Activated T-cell treated with anti-CD3 and anti-CD28 coated beads, Interleukin-2, amount 50 U/mL, for 4 hours (primary cell): ENCODE measurements at regions not wholly inside any gene's neighbourhood (a gene's known extent, or its start where the extent isn't known, plus 50 kb on each side); places are given as distances from the start of the nearest gene placed in this dataset.
"Not testable (repeated sequence)": the region's sequence is repeated elsewhere in the genome, so short reads cannot be mapped to it uniquely, and the experiment has no call there.

Source experiments
- ATAC-seq, 2 donors: fragments of 200-7000 bp; cut with Tn5 transposase; one replicate each; pipeline ENCODE4 v1.10.0; 2021
- DNase-seq: peaks from one replicate; pipeline ENCODE4 v3.0.0-alpha.2; 2020
- H3K27me3 Mint-ChIP-seq: one replicate; pipeline ENCODE4 v1.8.0; 2021; ENCODE audit warnings: low read depth, mixed read lengths
- H3K36me3 Mint-ChIP-seq: one replicate; pipeline ENCODE4 v1.8.0; 2022; ENCODE audit warnings: mixed read lengths; ENCODE audit not compliant: insufficient read depth
- H3K4me1 Mint-ChIP-seq: one replicate; pipeline ENCODE4 v1.8.0; 2021; ENCODE audit warnings: low read depth, mixed read lengths
- H3K4me3 Mint-ChIP-seq: one replicate; pipeline ENCODE4 v1.8.0; 2021; ENCODE audit warnings: mild to moderate bottlenecking, moderate library complexity, mixed read lengths
- H3K9me3 Mint-ChIP-seq: one replicate; pipeline ENCODE4 v1.8.0; 2021; ENCODE audit warnings: mixed read lengths

GRCh38 chr11:39363571-39363970 is 2095.9 kb downstream of the LRRC4C start:
- Mint-ChIP-seq H3K27me3 (no peaks in the 10 kb centered on the region), H3K4me3 (no peak overlapping the region), H3K9me3 (no peaks in the 10 kb centered on the region), H3K4me1 (peaks cover 29% of the 10 kb centered on the region), H3K36me3 (no peaks in the 10 kb centered on the region)
- no peak for ATAC-seq
- DNase-seq: no peak

- Mint-ChIP-seq H3K4me1 (peaks cover 10% of the 10 kb centered on the region), H3K4me3 (no peak overlapping the region), H3K9me3 (no peaks in the 10 kb centered on the region), H3K36me3 (no peaks in the 10 kb centered on the region), H3K27me3 (no peaks in the 10 kb centered on the region)
- no peak for DNase-seq
- ATAC-seq: no peak
These were observed 2097.9 kb downstream of the LRRC4C start for GRCh38 chr11:39361557-39361956.

GRCh38 chr11:39345834-39346442 is 2113.5 kb downstream of the LRRC4C start:
- DNase-seq (no peak), ATAC-seq (no peak)
- Mint-ChIP-seq H3K9me3 (no peaks in the 10 kb centered on the region), H3K27me3 (no peaks in the 10 kb centered on the region), H3K4me1 (no peaks in the 10 kb centered on the region), H3K36me3 (no peaks in the 10 kb centered on the region), H3K4me3 (no peak overlapping the region)

- Mint-ChIP-seq H3K36me3 (no peaks in the 10 kb centered on the region), H3K27me3 (no peaks in the 10 kb centered on the region), H3K9me3 (peaks cover 15% of the 10 kb centered on the region)
These were observed 2118.0 kb downstream of the LRRC4C start for GRCh38 chr11:39341461-39341860.

GRCh38 chr11:39333006-39333405 is 2126.4 kb downstream of the LRRC4C start:
- peaks cover 10% of the 10 kb centered on the region for H3K9me3 Mint-ChIP-seq
- DNase-seq, H3K4me1 Mint-ChIP-seq, H3K27me3 Mint-ChIP-seq, ATAC-seq, H3K4me3 Mint-ChIP-seq, H3K36me3 Mint-ChIP-seq: not testable (repeated sequence)

More at GRCh38 chr11:39341461-39341860, 2118.0 kb downstream of the LRRC4C start:
- DNase-seq (no peak), ATAC-seq (no peak)
- no peak overlapping the region for H3K4me3 Mint-ChIP-seq
- no peaks in the 10 kb centered on the region for H3K4me1 Mint-ChIP-seq

- DNase-seq (no peak), ATAC-seq (no peak)
- no peaks in the 10 kb centered on the region for H3K4me1 Mint-ChIP-seq
- H3K4me3 Mint-ChIP-seq: no peak overlapping the region
- H3K9me3 Mint-ChIP-seq: no peaks in the 10 kb centered on the region
- H3K36me3 Mint-ChIP-seq: no peaks in the 10 kb centered on the region
- no peaks in the 10 kb centered on the region for H3K27me3 Mint-ChIP-seq
These were observed 2132.2 kb downstream of the LRRC4C start for GRCh38 chr11:39327302-39327701.

- not testable (repeated sequence) for ATAC-seq, H3K27me3 Mint-ChIP-seq, H3K4me1 Mint-ChIP-seq, DNase-seq, H3K9me3 Mint-ChIP-seq, H3K36me3 Mint-ChIP-seq, H3K4me3 Mint-ChIP-seq
These were observed 2147.6 kb downstream of the LRRC4C start for GRCh38 chr11:39311888-39312287.

GRCh38 chr11:39304586-39304985 is 2154.9 kb downstream of the LRRC4C start:
- no peaks in the 10 kb centered on the region for H3K36me3 Mint-ChIP-seq
- H3K27me3 Mint-ChIP-seq: no peaks in the 10 kb centered on the region
- no peaks in the 10 kb centered on the region for H3K4me1 Mint-ChIP-seq
- DNase-seq (no peak), ATAC-seq (no peak)
- peaks cover 7% of the 10 kb centered on the region for H3K9me3 Mint-ChIP-seq
- no peak overlapping the region for H3K4me3 Mint-ChIP-seq

- Mint-ChIP-seq H3K4me1 (no peaks in the 10 kb centered on the region), H3K9me3 (peaks cover 13% of the 10 kb centered on the region), H3K36me3 (no peaks in the 10 kb centered on the region), H3K4me3 (no peak overlapping the region), H3K27me3 (no peaks in the 10 kb centered on the region)
- ATAC-seq (no peak), DNase-seq (no peak)
These were observed 2164.8 kb downstream of the LRRC4C start for GRCh38 chr11:39294648-39295047.

- no peaks in the 10 kb centered on the region for H3K4me1 Mint-ChIP-seq
- DNase-seq (no peak), ATAC-seq (no peak)
- no peaks in the 10 kb centered on the region for H3K36me3 Mint-ChIP-seq
- no peaks in the 10 kb centered on the region for H3K27me3 Mint-ChIP-seq
- H3K9me3 Mint-ChIP-seq: peaks cover 23% of the 10 kb centered on the region
- H3K4me3 Mint-ChIP-seq: no peak overlapping the region
These were observed 2171.4 kb downstream of the LRRC4C start for GRCh38 chr11:39288011-39288410.

GRCh38 chr11:39268176-39268690 is 2191.2 kb downstream of the LRRC4C start:
- Mint-ChIP-seq H3K27me3 (no peaks in the 10 kb centered on the region), H3K9me3 (no peaks in the 10 kb centered on the region), H3K4me3 (no peak overlapping the region), H3K4me1 (no peaks in the 10 kb centered on the region), H3K36me3 (no peaks in the 10 kb centered on the region)
- ATAC-seq (no peak), DNase-seq (no peak)

- Mint-ChIP-seq H3K4me1 (no peaks in the 10 kb centered on the region), H3K36me3 (no peaks in the 10 kb centered on the region), H3K27me3 (no peaks in the 10 kb centered on the region), H3K9me3 (peaks cover 33% of the 10 kb centered on the region), H3K4me3 (no peak overlapping the region)
- ATAC-seq: no peak
- DNase-seq: no peak
These were observed 2203.8 kb downstream of the LRRC4C start for GRCh38 chr11:39255648-39256047.

GRCh38 chr11:39249566-39250365 is 2209.7 kb downstream of the LRRC4C start:
- H3K9me3 Mint-ChIP-seq: peaks cover 12% of the 10 kb centered on the region
- no peaks in the 10 kb centered on the region for H3K36me3 Mint-ChIP-seq
- H3K4me3 Mint-ChIP-seq: no peak overlapping the region
- ATAC-seq: no peak
- H3K4me1 Mint-ChIP-seq: no peaks in the 10 kb centered on the region
- DNase-seq: no peak
- no peaks in the 10 kb centered on the region for H3K27me3 Mint-ChIP-seq

GRCh38 chr11:39247570-39248137 is 2211.8 kb downstream of the LRRC4C start:
- no peak overlapping the region for H3K4me3 Mint-ChIP-seq
- DNase-seq (no peak), ATAC-seq (no peak)
- no peaks in the 10 kb centered on the region for H3K4me1 Mint-ChIP-seq
- H3K9me3 Mint-ChIP-seq: peaks cover 4% of the 10 kb centered on the region
- no peaks in the 10 kb centered on the region for H3K27me3 Mint-ChIP-seq
- H3K36me3 Mint-ChIP-seq: no peaks in the 10 kb centered on the region

GRCh38 chr11:39239553-39239952 is 2219.9 kb downstream of the LRRC4C start:
- H3K9me3 Mint-ChIP-seq: peaks cover 6% of the 10 kb centered on the region
- ATAC-seq: no peak
- H3K36me3 Mint-ChIP-seq: no peaks in the 10 kb centered on the region

More at GRCh38 chr11:39239553-39239952, 2219.9 kb downstream of the LRRC4C start:
- no peak overlapping the region for H3K4me3 Mint-ChIP-seq
- H3K4me1 Mint-ChIP-seq: no peaks in the 10 kb centered on the region
- no peak for DNase-seq
- no peaks in the 10 kb centered on the region for H3K27me3 Mint-ChIP-seq
